ENCODE measurements at regions not wholly inside any gene's neighbourhood (a gene's known extent, or its start where the extent isn't known, plus 50 kb on each side); places are given as distances from the start of the nearest gene placed in this dataset.
"Not testable (repeated sequence)": the region's sequence is repeated elsewhere in the genome, so short reads cannot be mapped to it uniquely, and the experiment has no call there.

DNA sequence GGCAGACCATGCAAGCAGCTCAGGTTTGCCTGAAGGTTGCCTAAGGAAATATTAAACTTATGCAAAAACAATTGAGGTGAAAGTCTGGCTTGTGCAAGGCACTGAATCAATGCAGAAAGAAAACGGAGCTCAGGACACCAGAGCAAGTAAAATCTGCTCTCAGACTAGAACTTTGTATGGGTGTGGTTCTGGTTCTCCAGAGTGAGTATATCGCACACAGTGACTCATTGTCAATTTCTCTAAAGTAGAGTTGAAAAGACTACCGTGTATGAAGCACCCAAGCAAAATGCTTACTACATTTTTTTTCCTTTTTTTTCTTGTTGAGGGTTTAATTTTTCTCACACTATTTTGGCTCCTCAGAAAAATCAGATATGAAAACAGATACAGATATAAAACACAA is 650.3 kb upstream of the CDH10 start (continued):
- TF ChIP-seq, protein P1, sequence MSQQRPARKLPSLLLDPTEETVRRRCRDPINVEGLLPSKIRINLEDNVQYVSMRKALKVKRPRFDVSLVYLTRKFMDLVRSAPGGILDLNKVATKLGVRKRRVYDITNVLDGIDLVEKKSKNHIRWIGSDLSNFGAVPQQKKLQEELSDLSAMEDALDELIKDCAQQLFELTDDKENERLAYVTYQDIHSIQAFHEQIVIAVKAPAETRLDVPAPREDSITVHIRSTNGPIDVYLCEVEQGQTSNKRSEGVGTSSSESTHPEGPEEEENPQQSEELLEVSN (IDR thresholded peaks at IDR 0.05) = no peak
- TF ChIP-seq RBBP5 (IDR thresholded peaks at IDR 0.05; ENCODE audit: borderline replicate concordance, low read depth, low read length) = no peak

DNA sequence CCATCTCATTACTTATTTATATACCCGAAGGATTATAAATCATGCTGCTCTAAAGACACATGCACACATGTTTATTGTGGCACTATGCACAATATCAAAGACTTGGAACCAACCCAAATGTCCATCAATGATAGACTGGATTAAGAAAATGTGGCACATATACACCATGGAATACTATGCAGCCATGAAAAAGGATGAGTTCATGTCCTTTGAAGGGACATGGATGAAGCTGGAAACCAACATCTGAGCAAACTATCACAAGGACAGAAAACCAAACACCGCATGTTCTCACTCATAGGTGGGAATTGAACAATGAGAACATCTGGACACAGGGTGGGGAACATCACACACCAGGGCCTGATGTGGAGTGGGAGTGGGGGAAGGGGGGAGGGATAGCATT is 645.0 kb upstream of the CDH10 start:
- H3K14ac ChIP-seq (ENCODE audit: insufficient read length); H4K8ac ChIP-seq (ENCODE audit: extremely low read depth, insufficient read depth, low read length); H3K23me2 ChIP-seq (ENCODE audit: low read depth, low read length); H2AK5ac ChIP-seq (ENCODE audit: low read depth, low read length); H3K27ac ChIP-seq (ENCODE audit: low read depth, low read length); H3K4me2 ChIP-seq (ENCODE audit: insufficient read depth in 1 of 2, low read depth in 2 of 2, low read length in 2 of 2); H3K9ac ChIP-seq (replicated peaks in 1 of 4; ENCODE audit: extremely low read depth in 1 of 4, low read depth in 3 of 4, low read length in 3 of 4); H2BK20ac ChIP-seq (ENCODE audit: low read length); H3K18ac ChIP-seq (ENCODE audit: extremely low read depth, low read length); H3K27me3 ChIP-seq (replicated peaks in 1 of 4; ENCODE audit: control insufficient read depth in 3 of 4, extremely low read depth in 1 of 4, insufficient read depth in 3 of 4, low read length in 3 of 4); H2BK120ac ChIP-seq (replicated peaks; ENCODE audit: low read depth, low read length); H3K23ac ChIP-seq (ENCODE audit: insufficient read length); FAIRE-seq; H3K9me3 ChIP-seq (ENCODE audit: insufficient read depth in 2 of 2, low read depth in 1 of 2, low read length in 1 of 2); H4K20me1 ChIP-seq (replicated peaks in 1 of 2; ENCODE audit: control insufficient read depth in 1 of 2, insufficient read depth in 2 of 2, low read length in 2 of 2); POLR2A ChIA-PET (ENCODE audit: partially characterized antibody); H3K4me1 ChIP-seq (replicated peaks in 1 of 4; ENCODE audit: control insufficient read depth in 3 of 4, insufficient read depth in 4 of 4, low read length in 3 of 4); H2BK15ac ChIP-seq (ENCODE audit: low read length); H4K5ac ChIP-seq (ENCODE audit: insufficient read length, low read depth, low read length); DNase-seq (ENCODE audit: low read depth in 1 of 2, low spot score in 2 of 2); H3K36me3 ChIP-seq (ENCODE audit: control insufficient read depth in 2 of 4, insufficient read depth in 4 of 4, low read length in 3 of 4); CTCF ChIA-PET (ENCODE audit: partially characterized antibody); H3K4me3 ChIP-seq (ENCODE audit: extremely low read depth in 1 of 4, insufficient read depth in 2 of 4, low read depth in 3 of 4, low read length in 4 of 4); H3K79me1 ChIP-seq (ENCODE audit: low read depth, low read length); H2AFZ ChIP-seq (ENCODE audit: low read length); H4K91ac ChIP-seq (replicated peaks; ENCODE audit: insufficient read length, low read length); H3K4ac ChIP-seq (replicated peaks; ENCODE audit: insufficient read length, low read depth, low read length); H3K56ac ChIP-seq (replicated peaks; ENCODE audit: insufficient read length, low read depth, low read length); H2BK5ac ChIP-seq (ENCODE audit: low read depth, low read length); H2BK12ac ChIP-seq (ENCODE audit: low read depth, low read length); H3K79me2 ChIP-seq (ENCODE audit: control insufficient read depth in 1 of 2, insufficient read depth in 2 of 2, low read length in 2 of 2): not testable (repeated sequence)
- 86% methylated on average over 2 of the region's 2 CpGs; no CpG with 5 or more reads in 1 of the 2 experiments for WGBS, 2 experiments (ENCODE audit: extremely low coverage in 1 of 2, insufficient coverage in 1 of 2, insufficient read length in 1 of 2, insufficient replicate concordance in 2 of 2, low coverage in 1 of 2, low lambda C conversion rate in 2 of 2, missing lambda C conversion rate in 1 of 2)

Measured in H1 (cell line).